ENCODE measurements at regions not wholly inside any gene's neighbourhood (a gene's known extent, or its start where the extent isn't known, plus 50 kb on each side); places are given as distances from the start of the nearest gene placed in this dataset.

GRCh38 chr12:90868626-90869025 lies 86.3 kb downstream of the CCER1 start:
- Histone ChIP-seq H3K23me2 (ENCODE audit: insufficient read length, low read depth, low read length, poor library complexity, severe bottlenecking) (no peaks in the 10 kb centered on the region), H3T11ph (ENCODE audit: low read length) (no peak overlapping the region), H3K23ac (ENCODE audit: insufficient read length, low read depth, low read length) (no peak overlapping the region), H3K9me3 (ENCODE audit: control insufficient read depth, low read depth, low read length) (no peaks in the 10 kb centered on the region), H3K27me3 (ENCODE audit: insufficient read depth, low read length) (no peaks in the 10 kb centered on the region), H3K14ac (ENCODE audit: insufficient read depth, low read length) (no peak overlapping the region), H3K4ac (ENCODE audit: low read depth, low read length) (no peak overlapping the region), H3K79me1 (ENCODE audit: insufficient read depth, low read depth, low read length, poor library complexity, severe bottlenecking) (no peaks in the 10 kb centered on the region), H2BK120ac (ENCODE audit: low read depth, low read length, poor library complexity, severe bottlenecking) (no peak overlapping the region), H4K91ac (ENCODE audit: insufficient read length, low read depth, low read length) (no peak overlapping the region), H3K4me2 (ENCODE audit: insufficient read depth, insufficient read length, low read length) (no peak overlapping the region), H3K27ac (ENCODE audit: insufficient read length, low read depth, low read length) (no peak overlapping the region), H2BK20ac (ENCODE audit: low read depth, low read length, poor library complexity, severe bottlenecking) (no peak overlapping the region), H3K4me1 (ENCODE audit: insufficient read depth, low read length) (no peaks in the 10 kb centered on the region), H2BK5ac (ENCODE audit: insufficient read length, low read length) (no peak overlapping the region), H2BK12ac (ENCODE audit: insufficient read length, low read depth, low read length) (no peak overlapping the region), H2AFZ (ENCODE audit: low read length) (no peak overlapping the region), H3K9ac (ENCODE audit: extremely low read depth, insufficient read length, low read length) (no peak overlapping the region), H3K56ac (ENCODE audit: insufficient read length, low read depth, low read length) (no peak overlapping the region), H3K79me2 (ENCODE audit: insufficient read depth, low read length) (no peaks in the 10 kb centered on the region), H2AK5ac (ENCODE audit: insufficient read length, low read length) (no peak overlapping the region), H2BK15ac (ENCODE audit: low read depth, low read length) (no peak overlapping the region), H4K5ac (ENCODE audit: insufficient read length, low read depth, low read length) (no peak overlapping the region), H4K8ac (replicated peaks; ENCODE audit: insufficient read length, low read depth, low read length) (no peak overlapping the region), H4K20me1 (ENCODE audit: control insufficient read depth, insufficient read depth, insufficient read length) (no peaks in the 10 kb centered on the region), H3K18ac (ENCODE audit: insufficient read length, low read depth, low read length) (no peak overlapping the region)
- Mint-ChIP-seq H3K27me3 (ENCODE audit: low read depth) (no peaks in the 10 kb centered on the region), H3K36me3 (ENCODE audit: insufficient read depth in 1 of 3, low read depth in 3 of 3) (no peaks in the 10 kb centered on the region), H3K4me3 (no peak overlapping the region), H3K4me1 (no peaks in the 10 kb centered on the region), H3K27ac (no peak overlapping the region), H3K9me3 (no peaks in the 10 kb centered on the region; a peak in 1 of 5 replicates)
- no peak for DNase-seq
- WGBS (ENCODE audit: extremely low coverage, insufficient read length, low lambda C conversion rate), result no CpG with 5 or more reads among the region's 1 CpG
- no peak for TF ChIP-seq CTCF (conservative IDR thresholded peaks at IDR 0.05)

All from H9 (cell line).